ENCODE measurements at regions not wholly inside any gene's neighbourhood (a gene's known extent, or its start where the extent isn't known, plus 50 kb on each side); places are given as distances from the start of the nearest gene placed in this dataset.

- no peaks in the 10 kb centered on the region for H3K4me1 ChIP-seq (ENCODE audit: low read depth)
- no peaks in the 10 kb centered on the region for H3K9me3 ChIP-seq
- DNase-seq (no peak), ATAC-seq (no peak)
- intact Hi-C loops (cut with DNase I, micrococcal nuclease), result no loop called here
- no peaks in the 10 kb centered on the region for H3K36me3 ChIP-seq (ENCODE audit: low read depth)
- H3K4me3 ChIP-seq, result no peak overlapping the region
- TF ChIP-seq CTCF (IDR thresholded peaks at IDR 0.05), result no peak
These were observed 171.4 kb downstream of the ARRDC4 start for GRCh38 chr15:98131924-98132323.

GRCh38 chr15:98134905-98135304 lies 174.4 kb downstream of the ARRDC4 start:
- intact Hi-C loops (cut with DNase I, micrococcal nuclease), result no loop called here
- ATAC-seq, result no peak

GRCh38 chr15:98138910-98139309 lies 178.4 kb downstream of the ARRDC4 start:
- DNase-seq (no peak), ATAC-seq (no peak)
- Histone ChIP-seq H3K9me3 (no peaks in the 10 kb centered on the region), H3K4me3 (no peak overlapping the region), H3K36me3 (ENCODE audit: low read depth) (no peaks in the 10 kb centered on the region), H3K4me1 (ENCODE audit: low read depth) (no peaks in the 10 kb centered on the region)
- TF ChIP-seq CTCF (IDR thresholded peaks at IDR 0.05), result no peak
- intact Hi-C loops (cut with DNase I, micrococcal nuclease), result no loop called here

More at GRCh38 chr15:98134905-98135304, 174.4 kb downstream of the ARRDC4 start:
- no peak for DNase-seq
- Histone ChIP-seq H3K36me3 (ENCODE audit: low read depth) (no peaks in the 10 kb centered on the region), H3K4me3 (no peak overlapping the region), H3K4me1 (ENCODE audit: low read depth) (no peaks in the 10 kb centered on the region), H3K9me3 (no peaks in the 10 kb centered on the region)
- TF ChIP-seq CTCF (IDR thresholded peaks at IDR 0.05), result no peak

GRCh38 chr15:98139337-98139736 lies 178.8 kb downstream of the ARRDC4 start:
- no peak for ATAC-seq
- intact Hi-C loops (cut with DNase I, micrococcal nuclease), result no loop called here
- no peak for DNase-seq
- H3K9me3 ChIP-seq, result no peaks in the 10 kb centered on the region
- no peak overlapping the region for H3K4me3 ChIP-seq
- TF ChIP-seq CTCF (IDR thresholded peaks at IDR 0.05), result no peak
- no peaks in the 10 kb centered on the region for H3K4me1 ChIP-seq (ENCODE audit: low read depth)
- H3K36me3 ChIP-seq (ENCODE audit: low read depth), result no peaks in the 10 kb centered on the region

- intact Hi-C loops (cut with DNase I, micrococcal nuclease), result no loop called here
- H3K36me3 ChIP-seq (ENCODE audit: low read depth), result no peaks in the 10 kb centered on the region
- H3K4me3 ChIP-seq, result no peak overlapping the region
- no peak for TF ChIP-seq CTCF (IDR thresholded peaks at IDR 0.05)
- H3K4me1 ChIP-seq (ENCODE audit: low read depth), result no peaks in the 10 kb centered on the region
- DNase-seq, result no peak
- H3K9me3 ChIP-seq, result no peaks in the 10 kb centered on the region
- no peak for ATAC-seq
These were observed 182.1 kb downstream of the ARRDC4 start for GRCh38 chr15:98142572-98142971.

- ATAC-seq (no peak), DNase-seq (no peak)
- intact Hi-C loops (cut with DNase I, micrococcal nuclease), result no loop called here
- Histone ChIP-seq H3K4me3 (no peak overlapping the region), H3K4me1 (ENCODE audit: low read depth) (no peaks in the 10 kb centered on the region), H3K9me3 (no peaks in the 10 kb centered on the region), H3K36me3 (ENCODE audit: low read depth) (no peaks in the 10 kb centered on the region)
- TF ChIP-seq CTCF (IDR thresholded peaks at IDR 0.05), result no peak
These were observed 182.6 kb downstream of the ARRDC4 start for GRCh38 chr15:98143116-98143515.
